Keratinocyte (primary cell): ENCODE measurements at regions not wholly inside any gene's neighbourhood (a gene's known extent, or its start where the extent isn't known, plus 50 kb on each side); places are given as distances from the start of the nearest gene placed in this dataset.

ENCODE experiments used
- DNase-seq: peaks from one replicate; pipeline ENCODE4 v3.0.0-alpha.2; 2011; ENCODE audit warnings: low read depth, missing footprints, low spot score
- FAIRE-seq: peaks from 2 replicates; lab custom pipeline; 2011; peaks lifted over from hg19 to GRCh38; lab: Jason Lieb, UNC
- H2AFZ ChIP-seq: 2 replicates; pipeline ENCODE4 v1.6.0; 2012; ENCODE audit warnings: low read length, control low read depth, inconsistent platforms; ENCODE audit not compliant: control insufficient read depth
- H3K27ac ChIP-seq: 2 replicates; pipeline ENCODE4 v1.5.1; 2011; ENCODE audit warnings: low read length; ENCODE audit not compliant: control insufficient read depth, insufficient read depth
- H3K27me3 ChIP-seq: 3 replicates; pipeline ENCODE4 v1.6.0; 2011; ENCODE audit warnings: low read length; ENCODE audit not compliant: control insufficient read depth, insufficient read depth; ENCODE audit errors: extremely low read depth
- H3K36me3 ChIP-seq, 2 experiments: 2 replicates in 1 of 2; 3 replicates in 1 of 2; pipeline ENCODE4 v1.5.1; 2011; ENCODE audit warnings: low read length in 2 of 2, mild to moderate bottlenecking in 1 of 2; ENCODE audit not compliant: control insufficient read depth in 2 of 2, insufficient read depth in 2 of 2; ENCODE audit errors: extremely low read depth in 1 of 2
- H3K4me1 ChIP-seq: 3 replicates; pipeline ENCODE4 v1.5.1; 2011; ENCODE audit warnings: low read length; ENCODE audit not compliant: control insufficient read depth, insufficient read depth; ENCODE audit errors: extremely low read depth
- H3K4me2 ChIP-seq: 3 replicates; pipeline ENCODE4 v1.6.0; 2011; ENCODE audit warnings: low read depth, low read length; ENCODE audit not compliant: control insufficient read depth, insufficient read depth; ENCODE audit errors: extremely low read depth
- H3K4me3 ChIP-seq, 3 experiments: fragments of 200-600 bp in 1 of 3; sonication (generic) in 1 of 3; 2 replicates in 2 of 3; 3 replicates in 1 of 3; pipeline ENCODE4 v1.5.1; 2011 to 2016; ENCODE audit warnings: low read length in 3 of 3, mild to moderate bottlenecking in 3 of 3, control low read depth in 2 of 3, inconsistent platforms in 1 of 3, low read depth in 1 of 3, mixed read lengths in 1 of 3, mixed run types in 1 of 3, moderate library complexity in 1 of 3; ENCODE audit not compliant: control insufficient read depth in 2 of 3, insufficient read depth in 2 of 3; ENCODE audit errors: extremely low read depth in 1 of 3
- H3K79me2 ChIP-seq: 2 replicates; pipeline ENCODE4 v1.6.0; 2012; ENCODE audit warnings: low read length; ENCODE audit not compliant: control insufficient read depth, insufficient read depth
- H3K9ac ChIP-seq: 3 replicates; pipeline ENCODE4 v1.6.0; 2011; ENCODE audit warnings: low read length; ENCODE audit not compliant: control insufficient read depth, insufficient read depth; ENCODE audit errors: extremely low read depth
- H3K9me1 ChIP-seq: 3 replicates; pipeline ENCODE4 v1.6.0; 2011; ENCODE audit warnings: low read length; ENCODE audit not compliant: control insufficient read depth, insufficient read depth; ENCODE audit errors: extremely low read depth
- H3K9me3 ChIP-seq: 2 replicates; pipeline ENCODE4 v1.5.1; 2012; ENCODE audit warnings: low read depth, low read length; ENCODE audit not compliant: control insufficient read depth
- H4K20me1 ChIP-seq: 3 replicates; pipeline ENCODE4 v1.6.0; 2011; ENCODE audit warnings: low read length; ENCODE audit not compliant: control insufficient read depth, insufficient read depth; ENCODE audit errors: extremely low read depth
- CTCF ChIP-seq, 3 experiments: IDR thresholded peaks in 1 of 3; conservative IDR thresholded peaks in 1 of 3; optimal IDR thresholded peaks in 1 of 3; 2 replicates in 2 of 3; 3 replicates in 1 of 3; pipeline versions ENCODE3 to v1.5.1; 2011; ENCODE audit warnings: low read length in 3 of 3, mild to moderate bottlenecking in 3 of 3, moderate library complexity in 2 of 3, control low read depth in 1 of 3, inconsistent platforms in 1 of 3; ENCODE audit not compliant: insufficient read depth in 2 of 3; ENCODE audit errors: extremely low read depth in 1 of 3
- EZH2 ChIP-seq: IDR thresholded peaks from one replicate; pipeline ENCODE4 v1.6.1; 2012; ENCODE audit warnings: inconsistent platforms, mild to moderate bottlenecking, low read length, moderate library complexity
- dilution Hi-C: fragments of 300-500 bp; cut with MboI; formaldehyde crosslinking; loops from one replicate; pipeline ENCODE4 v1.7.0; 2020; ENCODE audit warnings: low sequenced_read_pairs; ENCODE audit not compliant: extremely low pct_ligation_motif_present

GRCh38 chr1:69172003-69173000 lies 395.4 kb upstream of the LRRC7 start:
- peak; percentile 23 for FAIRE-seq

GRCh38 chr1:69175053-69175452 lies 392.7 kb upstream of the LRRC7 start:
- Histone ChIP-seq H3K9ac (no peak overlapping the region), H3K4me3 (no peak overlapping the region), H4K20me1 (no peaks in the 10 kb centered on the region), H3K4me1 (peaks cover 2% of the 10 kb centered on the region), H3K36me3 (no peaks in the 10 kb centered on the region), H3K27me3 (no peaks in the 10 kb centered on the region), H2AFZ (no peak overlapping the region), H3K27ac (no peak overlapping the region), H3K79me2 (no peaks in the 10 kb centered on the region), H3K9me1 (no peaks in the 10 kb centered on the region), H3K9me3 (peaks cover 1% of the 10 kb centered on the region), H3K4me2 (no peak overlapping the region)
- DNase-seq (no peak), FAIRE-seq (peak; percentile 32)
- no peak for TF ChIP-seq EZH2
- TF ChIP-seq CTCF (optimal IDR thresholded peaks at IDR 0.05 in 1 of 3, IDR thresholded peaks at IDR 0.05 in 1 of 3, conservative IDR thresholded peaks at IDR 0.05 in 1 of 3; ENCODE audit: extremely low read depth in 1 of 3, insufficient read depth in 2 of 3, low read length in 3 of 3): peak in 1 of 3 experiments; percentile 8
- dilution Hi-C loops: no loop called here

More at GRCh38 chr1:69172003-69173000, 395.4 kb upstream of the LRRC7 start:
- Histone ChIP-seq H3K4me1 (peaks cover 2% of the 10 kb centered on the region), H4K20me1 (no peaks in the 10 kb centered on the region), H3K4me2 (no peak overlapping the region), H3K9me1 (no peaks in the 10 kb centered on the region), H2AFZ (no peak overlapping the region), H3K9me3 (peaks cover 1% of the 10 kb centered on the region), H3K9ac (no peak overlapping the region), H3K79me2 (no peaks in the 10 kb centered on the region), H3K4me3 (no peak overlapping the region), H3K27ac (no peak overlapping the region), H3K27me3 (no peaks in the 10 kb centered on the region), H3K36me3 (no peaks in the 10 kb centered on the region)
- DNase-seq: no peak
- TF ChIP-seq CTCF (optimal IDR thresholded peaks at IDR 0.05 in 1 of 3, IDR thresholded peaks at IDR 0.05 in 1 of 3, conservative IDR thresholded peaks at IDR 0.05 in 1 of 3; ENCODE audit: extremely low read depth in 1 of 3, insufficient read depth in 2 of 3, low read length in 3 of 3) (no peak), EZH2 (no peak)
- dilution Hi-C loops: no loop called here
